OCI-LY7 (cell line): ENCODE measurements at regions not wholly inside any gene's neighbourhood (a gene's known extent, or its start where the extent isn't known, plus 50 kb on each side); places are given as distances from the start of the nearest gene placed in this dataset.

Source experiments
- BruUV-seq: library from RNA; stranded (reverse); fragments of 400-500 nt; replicated peaks from 2 replicates; lab custom pipeline; 2021; lab: Mats Ljungman, UMichigan
- CTCF ChIA-PET: fragments of 300-600 bp; sonication (Branson Sonifier 250); formaldehyde crosslinking; loops from one replicate; lab custom pipeline; 2022; ENCODE audit warnings: antibody characterized with exemption; ENCODE audit not compliant: unreplicated experiment; lab: Charles Lee
- POLR2A ChIA-PET: fragments of 300-600 bp; sonication (Branson Sonifier 250); formaldehyde crosslinking; loops from one replicate; lab custom pipeline; 2022; ENCODE audit warnings: antibody characterized with exemption; lab: Charles Lee
- DNase-seq: peaks from one replicate; pipeline ENCODE4 v3.0.0-alpha.2; 2015; ENCODE audit warnings: low spot score
- H2AFZ ChIP-seq: fragments of 200-600 bp; sonication (generic), shearing (Covaris generic); 2 replicates; pipeline ENCODE4 v1.6.1; 2014; ENCODE audit warnings: mild to moderate bottlenecking, antibody characterized with exemption, low read length, moderate library complexity
- H3K27ac ChIP-seq: fragments of 200-600 bp; sonication (generic); 2 replicates; pipeline ENCODE4 v1.5.1; 2014; ENCODE audit warnings: mixed run types, low read depth, mild to moderate bottlenecking, moderate library complexity, low read length, inconsistent platforms; ENCODE audit not compliant: poor library complexity, severe bottlenecking
- H3K36me3 ChIP-seq: fragments of 200-600 bp; sonication (generic); 2 replicates; pipeline ENCODE4 v1.6.1; 2014; ENCODE audit warnings: mild to moderate bottlenecking, antibody characterized with exemption, low read length, moderate library complexity, mixed read lengths; ENCODE audit not compliant: insufficient read depth
- H3K4me1 ChIP-seq: fragments of 200-600 bp; sonication (generic); 2 replicates; pipeline ENCODE4 v1.5.1; 2014; ENCODE audit warnings: mild to moderate bottlenecking, low read length; ENCODE audit not compliant: insufficient read depth, poor library complexity, severe bottlenecking
- H3K4me2 ChIP-seq: fragments of 200-600 bp; sonication (generic); 2 replicates; pipeline ENCODE4 v1.6.1; 2014; ENCODE audit warnings: mild to moderate bottlenecking, low read length
- H3K4me3 ChIP-seq: fragments of 200-600 bp; sonication (generic); 2 replicates; pipeline ENCODE4 v1.5.1; 2014; ENCODE audit warnings: mild to moderate bottlenecking, low read depth, low read length; ENCODE audit not compliant: poor library complexity, severe bottlenecking
- H3K79me2 ChIP-seq: fragments of 200-600 bp; sonication (generic); 2 replicates; pipeline ENCODE4 v1.6.1; 2016; ENCODE audit warnings: low read depth, mild to moderate bottlenecking, low read length, moderate library complexity, mixed read lengths; ENCODE audit not compliant: insufficient read depth
- H3K9me2 ChIP-seq: fragments of 200-600 bp; sonication (generic); 2 replicates; pipeline ENCODE4 v1.6.1; 2016; ENCODE audit warnings: mild to moderate bottlenecking, low read length, mixed read lengths; ENCODE audit not compliant: insufficient read depth
- H3K9me3 ChIP-seq: fragments of 200-600 bp; sonication (generic); 2 replicates; pipeline ENCODE4 v1.6.1; 2014; ENCODE audit warnings: mild to moderate bottlenecking, mixed run types, low read length, mixed read lengths
- H4K20me1 ChIP-seq: fragments of 200-600 bp; sonication (generic); 2 replicates; pipeline ENCODE4 v1.6.1; 2014; ENCODE audit warnings: mild to moderate bottlenecking, antibody characterized with exemption, low read length, moderate library complexity, mixed read lengths; ENCODE audit not compliant: insufficient read depth
- CTCF ChIP-seq: fragments of 200-600 bp; sonication (generic); conservative IDR thresholded peaks from 2 replicates; pipeline ENCODE4 v1.5.1; 2014; ENCODE audit warnings: mild to moderate bottlenecking, antibody characterized with exemption, low read length, moderate library complexity, mixed read lengths
- EZH2phosphoT487 ChIP-seq: fragments of 200-600 bp; sonication (generic); IDR thresholded peaks from 2 replicates; pipeline ENCODE4 v1.6.1; 2018; ENCODE audit warnings: low read depth, borderline replicate concordance, mild to moderate bottlenecking, mixed run types, antibody characterized with exemption, low read length, moderate library complexity, mixed read lengths
- intact Hi-C: fragments of 100-400 bp; cut with micrococcal nuclease; formaldehyde crosslinking; loops from one replicate; pipeline ENCODE4 v1.10.0; 2022; ENCODE audit not compliant: unreplicated experiment

- Histone ChIP-seq H3K4me2 (no peak overlapping the region), H4K20me1 (no peaks in the 10 kb centered on the region), H3K27ac (no peak overlapping the region), H3K4me3 (no peak overlapping the region), H2AFZ (no peak overlapping the region), H3K9me3 (no peaks in the 10 kb centered on the region), H3K4me1 (no peaks in the 10 kb centered on the region), H3K79me2 (no peaks in the 10 kb centered on the region), H3K9me2 (no peaks in the 10 kb centered on the region), H3K36me3 (no peaks in the 10 kb centered on the region)
- BruUV-seq: no TSS peak
- no peak for TF ChIP-seq CTCF
- no peak for TF ChIP-seq EZH2phosphoT487
- CTCF ChIA-PET: no interaction called here
- intact Hi-C loops: no loop called here
- POLR2A ChIA-PET: interaction anchor here (0.6 kb wide), 1 partner anchor 73 kb away, joined by 6 read pairs; no protein-coding TSS in a partner anchor
- DNase-seq: no peak
These were observed 907.5 kb upstream of the MDGA2 start for GRCh38 chr14:48582938-48583337.

DNA sequence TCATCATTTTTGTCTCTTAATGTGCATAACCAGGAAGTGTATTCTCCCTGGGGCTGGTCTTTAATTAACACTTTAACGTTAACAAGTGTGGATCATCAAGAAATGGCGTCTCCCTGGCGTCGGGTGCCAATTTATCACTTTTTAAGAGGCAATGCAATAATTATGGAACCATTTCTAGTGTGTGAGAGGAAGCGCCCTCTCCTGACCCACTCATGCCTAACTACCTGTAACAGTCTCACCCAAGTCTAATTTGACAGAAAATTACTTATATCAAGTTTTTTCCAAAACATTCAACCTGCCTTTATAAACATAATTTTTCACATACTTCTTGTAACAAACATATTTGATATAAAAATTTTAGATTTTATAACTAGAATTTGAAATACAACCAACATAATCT lies 905.3 kb upstream of the MDGA2 start:
- no TSS peak for BruUV-seq
- Histone ChIP-seq H3K4me3 (no peak overlapping the region), H3K4me2 (no peak overlapping the region), H4K20me1 (no peaks in the 10 kb centered on the region), H3K36me3 (no peaks in the 10 kb centered on the region), H3K27ac (no peak overlapping the region), H3K9me3 (no peaks in the 10 kb centered on the region), H3K4me1 (no peaks in the 10 kb centered on the region), H3K79me2 (no peaks in the 10 kb centered on the region), H2AFZ (no peak overlapping the region), H3K9me2 (no peaks in the 10 kb centered on the region)
- no peak for DNase-seq
- ChIA-PET CTCF (no interaction called here), POLR2A (no interaction called here)
- TF ChIP-seq CTCF: 0 out of 2 replicates have a peak, but pooled peaks have one; percentile 20
- no peak for TF ChIP-seq EZH2phosphoT487
- intact Hi-C loops: no loop called here

- DNase-seq: no peak
- Histone ChIP-seq H3K27ac (no peak overlapping the region), H4K20me1 (no peaks in the 10 kb centered on the region), H3K9me2 (no peaks in the 10 kb centered on the region), H3K36me3 (no peaks in the 10 kb centered on the region), H3K9me3 (no peaks in the 10 kb centered on the region), H3K4me1 (no peaks in the 10 kb centered on the region), H3K4me2 (no peak overlapping the region), H3K79me2 (no peaks in the 10 kb centered on the region), H3K4me3 (no peak overlapping the region), H2AFZ (no peak overlapping the region)
- POLR2A ChIA-PET: no interaction called here
- no peak for TF ChIP-seq CTCF
- no peak for TF ChIP-seq EZH2phosphoT487
- intact Hi-C loops: no loop called here
- CTCF ChIA-PET: no interaction called here
- BruUV-seq: no TSS peak
These were observed 900.4 kb upstream of the MDGA2 start for GRCh38 chr14:48575772-48576171.
